ENCODE measurements at regions not wholly inside any gene's neighbourhood (a gene's known extent, or its start where the extent isn't known, plus 50 kb on each side); places are given as distances from the start of the nearest gene placed in this dataset.

DNA sequence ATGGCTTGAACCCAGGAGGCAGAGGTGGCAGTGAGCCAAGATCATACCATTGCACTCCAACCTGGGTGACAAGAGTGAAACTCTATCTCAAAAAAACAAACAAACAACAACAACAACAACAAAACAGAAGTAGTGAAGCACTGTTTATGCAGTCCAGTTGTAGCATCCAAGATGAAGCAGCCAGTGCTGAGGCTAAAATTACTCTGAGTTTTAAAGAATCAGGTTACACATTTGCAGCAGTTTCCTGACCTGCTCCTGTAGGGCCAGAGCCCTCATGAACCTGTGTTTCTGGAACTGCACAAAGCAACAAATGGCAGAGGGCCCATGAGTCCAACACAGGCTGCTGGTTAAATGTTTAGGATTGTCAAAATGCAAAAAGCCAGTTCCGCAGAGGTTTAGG lies 499.5 kb upstream of the PSMD7 start:
- H3K36me3 Mint-ChIP-seq (ENCODE audit: low read depth) = no peaks in the 10 kb centered on the region
- DNase-seq (no peak), ATAC-seq (no peak)
- H3K27me3 Mint-ChIP-seq = no peaks in the 10 kb centered on the region
- TF ChIP-seq, protein P1, sequence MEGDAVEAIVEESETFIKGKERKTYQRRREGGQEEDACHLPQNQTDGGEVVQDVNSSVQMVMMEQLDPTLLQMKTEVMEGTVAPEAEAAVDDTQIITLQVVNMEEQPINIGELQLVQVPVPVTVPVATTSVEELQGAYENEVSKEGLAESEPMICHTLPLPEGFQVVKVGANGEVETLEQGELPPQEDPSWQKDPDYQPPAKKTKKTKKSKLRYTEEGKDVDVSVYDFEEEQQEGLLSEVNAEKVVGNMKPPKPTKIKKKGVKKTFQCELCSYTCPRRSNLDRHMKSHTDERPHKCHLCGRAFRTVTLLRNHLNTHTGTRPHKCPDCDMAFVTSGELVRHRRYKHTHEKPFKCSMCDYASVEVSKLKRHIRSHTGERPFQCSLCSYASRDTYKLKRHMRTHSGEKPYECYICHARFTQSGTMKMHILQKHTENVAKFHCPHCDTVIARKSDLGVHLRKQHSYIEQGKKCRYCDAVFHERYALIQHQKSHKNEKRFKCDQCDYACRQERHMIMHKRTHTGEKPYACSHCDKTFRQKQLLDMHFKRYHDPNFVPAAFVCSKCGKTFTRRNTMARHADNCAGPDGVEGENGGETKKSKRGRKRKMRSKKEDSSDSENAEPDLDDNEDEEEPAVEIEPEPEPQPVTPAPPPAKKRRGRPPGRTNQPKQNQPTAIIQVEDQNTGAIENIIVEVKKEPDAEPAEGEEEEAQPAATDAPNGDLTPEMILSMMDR (IDR thresholded peaks at IDR 0.05) = no peak
- ChIA-PET POLR2A (no interaction called here), CTCF (no interaction called here)
- no peaks in the 10 kb centered on the region for H3K4me1 Mint-ChIP-seq (ENCODE audit: low read depth)
- intact Hi-C loops (cut with micrococcal nuclease) = no loop called here
- H3K9me3 Mint-ChIP-seq = no peaks in the 10 kb centered on the region
- H3K27ac Mint-ChIP-seq = no peak overlapping the region
- H3K4me3 Mint-ChIP-seq = no peak overlapping the region

DNA sequence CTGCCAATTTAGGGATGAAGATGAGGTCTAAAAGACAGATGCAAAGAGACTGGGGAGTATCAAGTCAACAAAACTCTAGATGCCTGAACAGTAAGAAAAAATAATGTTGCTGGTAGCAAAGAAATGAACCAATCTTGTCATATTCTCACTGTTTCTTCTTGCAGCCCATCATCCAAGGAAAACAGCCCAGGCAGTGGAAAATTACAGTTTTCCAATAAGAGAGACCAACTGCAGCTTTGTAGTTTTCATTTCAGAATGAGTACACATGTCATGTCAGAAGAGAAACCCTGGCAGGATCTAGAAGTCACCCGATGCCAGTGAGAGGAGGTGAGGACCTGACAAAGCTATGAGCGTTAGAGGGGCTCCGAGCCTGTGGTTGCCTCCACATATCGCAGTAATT lies 500.4 kb upstream of the PSMD7 start:
- Mint-ChIP-seq H3K36me3 (ENCODE audit: low read depth) (no peaks in the 10 kb centered on the region), H3K4me3 (no peak overlapping the region), H3K27ac (no peak overlapping the region), H3K4me1 (ENCODE audit: low read depth) (no peaks in the 10 kb centered on the region), H3K27me3 (no peaks in the 10 kb centered on the region), H3K9me3 (no peaks in the 10 kb centered on the region)
- ChIA-PET POLR2A (no interaction called here), CTCF (no interaction called here)
- ATAC-seq (no peak), DNase-seq (no peak)
- TF ChIP-seq, protein P1 (IDR thresholded peaks at IDR 0.05) = no peak
- intact Hi-C loops (cut with micrococcal nuclease) = no loop called here

DNA sequence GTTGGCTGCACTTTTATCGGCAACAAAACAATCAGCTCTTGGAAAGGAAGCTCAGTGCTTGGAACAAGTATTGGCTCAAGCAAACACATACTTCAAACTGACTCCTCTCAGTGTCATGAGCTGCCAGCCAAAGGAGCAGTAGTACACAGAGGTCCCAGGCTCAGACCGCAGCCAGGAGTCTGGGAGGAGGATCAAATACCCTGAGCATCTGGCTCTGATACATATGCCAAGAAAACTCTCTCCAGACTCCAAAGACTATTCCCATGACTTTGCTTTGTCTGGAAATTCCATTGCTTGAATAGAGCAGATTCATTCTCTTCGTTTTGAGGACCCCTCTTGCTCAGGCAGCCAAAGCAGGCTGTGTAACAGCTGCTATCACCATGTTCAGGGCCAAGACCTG lies 501.6 kb upstream of the PSMD7 start:
- no peaks in the 10 kb centered on the region for H3K4me1 Mint-ChIP-seq (ENCODE audit: low read depth)
- TF ChIP-seq, protein P1 (IDR thresholded peaks at IDR 0.05) = no peak
- H3K36me3 Mint-ChIP-seq (ENCODE audit: low read depth) = no peaks in the 10 kb centered on the region
- no peak overlapping the region for H3K27ac Mint-ChIP-seq
- CTCF ChIA-PET = no interaction called here
- H3K27me3 Mint-ChIP-seq = no peaks in the 10 kb centered on the region
- ATAC-seq (no peak), DNase-seq (no peak)
- H3K9me3 Mint-ChIP-seq = no peaks in the 10 kb centered on the region
- H3K4me3 Mint-ChIP-seq = no peak overlapping the region
- POLR2A ChIA-PET = no interaction called here
- intact Hi-C loops (cut with micrococcal nuclease) = no loop called here

DNA sequence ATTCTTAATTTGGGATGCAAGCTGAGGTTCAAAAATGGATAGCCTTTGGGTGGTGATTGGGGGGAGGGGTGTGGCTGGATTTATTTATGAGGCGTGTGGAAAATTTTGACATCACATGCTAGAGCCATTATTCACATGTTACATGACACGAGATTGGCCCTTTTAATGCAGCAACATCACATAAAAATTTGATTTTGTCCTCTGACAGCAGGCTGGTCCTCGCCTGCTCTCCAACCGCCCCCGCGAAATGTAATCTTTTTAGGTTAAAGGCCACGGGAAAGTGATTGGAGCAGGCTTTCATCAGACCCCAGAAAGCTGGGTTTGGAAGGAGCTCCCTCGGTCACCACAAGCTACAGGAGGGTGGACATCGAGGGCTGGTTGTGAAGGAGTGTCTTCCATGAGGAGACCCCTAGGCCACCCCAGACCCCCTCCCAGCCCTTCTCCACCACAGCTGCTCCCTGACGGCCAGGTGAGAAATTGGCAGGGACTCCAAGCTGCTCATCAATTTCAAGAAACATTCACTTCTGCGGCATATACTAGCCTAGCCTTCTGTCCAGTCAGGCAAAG lies 502.7 kb upstream of the PSMD7 start:
- no peaks in the 10 kb centered on the region for H3K27me3 Mint-ChIP-seq

DNA sequence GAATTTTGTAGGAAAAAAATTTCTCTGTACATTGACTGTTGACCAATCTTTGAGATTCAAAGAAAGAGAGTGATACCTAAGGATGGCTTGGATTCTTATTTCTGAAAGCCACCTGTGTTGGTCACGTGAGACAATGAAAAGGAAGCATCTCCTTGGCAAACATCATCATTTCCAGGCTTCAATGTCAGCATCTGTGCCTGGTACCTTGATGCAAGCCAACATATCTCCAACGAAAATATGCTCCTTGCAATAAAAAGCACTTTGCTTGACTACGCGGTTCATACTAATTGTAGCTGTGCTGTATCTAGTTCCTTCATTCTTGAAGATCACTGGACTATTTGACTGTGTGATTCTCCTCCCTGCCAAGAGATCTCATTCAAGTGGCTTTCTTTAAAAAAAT lies 503.4 kb upstream of the PSMD7 start:
- no peak overlapping the region for H3K27ac Mint-ChIP-seq
- H3K9me3 Mint-ChIP-seq = no peaks in the 10 kb centered on the region
- POLR2A ChIA-PET = no interaction called here
- no peaks in the 10 kb centered on the region for H3K27me3 Mint-ChIP-seq
- CTCF ChIA-PET = no interaction called here
- no peak overlapping the region for H3K4me3 Mint-ChIP-seq
- H3K4me1 Mint-ChIP-seq (ENCODE audit: low read depth) = no peaks in the 10 kb centered on the region
- intact Hi-C loops (cut with micrococcal nuclease) = no loop called here
- no peak for DNase-seq
- ATAC-seq = no peak
- TF ChIP-seq, protein P1 (IDR thresholded peaks at IDR 0.05) = no peak
- no peaks in the 10 kb centered on the region for H3K36me3 Mint-ChIP-seq (ENCODE audit: low read depth)

More for the DNA sequence above, 502.7 kb upstream of the PSMD7 start:
- CTCF ChIA-PET = no interaction called here
- POLR2A ChIA-PET = no interaction called here
- no peak overlapping the region for H3K4me3 Mint-ChIP-seq
- H3K27ac Mint-ChIP-seq = no peak overlapping the region
- intact Hi-C loops (cut with micrococcal nuclease) = no loop called here
- H3K9me3 Mint-ChIP-seq = no peaks in the 10 kb centered on the region
- TF ChIP-seq, protein P1 (IDR thresholded peaks at IDR 0.05) = no peak
- H3K4me1 Mint-ChIP-seq (ENCODE audit: low read depth) = no peaks in the 10 kb centered on the region
- DNase-seq = no peak
- no peaks in the 10 kb centered on the region for H3K36me3 Mint-ChIP-seq (ENCODE audit: low read depth)
- ATAC-seq = no peak
